OCI-LY1 (cell line): ENCODE measurements at regions not wholly inside any gene's neighbourhood (a gene's known extent, or its start where the extent isn't known, plus 50 kb on each side); places are given as distances from the start of the nearest gene placed in this dataset.

Experiments
- H2AFZ ChIP-seq: fragments of 200-600 bp; sonication (generic), shearing (Covaris generic); 2 replicates; pipeline ENCODE4 v1.6.0; 2014; ENCODE audit warnings: antibody characterized with exemption, mild to moderate bottlenecking, low read length
- H3F3A ChIP-seq: fragments of 200-600 bp; sonication (generic), shearing (Covaris generic); 2 replicates; pipeline ENCODE4 v1.6.0; 2014; ENCODE audit warnings: mild to moderate bottlenecking, antibody characterized with exemption, low read length, moderate library complexity; ENCODE audit not compliant: insufficient read depth
- H3K27ac ChIP-seq: fragments of 200-600 bp; sonication (generic); 2 replicates; pipeline ENCODE4 v1.5.1; 2014; ENCODE audit warnings: low read length, mixed run types, mild to moderate bottlenecking, low read depth; ENCODE audit not compliant: poor library complexity, severe bottlenecking
- H3K27me3 ChIP-seq: fragments of 200-600 bp; sonication (generic); 2 replicates; pipeline ENCODE4 v1.6.0; 2014; ENCODE audit warnings: antibody characterized with exemption, mild to moderate bottlenecking, low read length, moderate library complexity; ENCODE audit not compliant: insufficient read depth
- H3K36me3 ChIP-seq: fragments of 200-600 bp; sonication (generic); 2 replicates; pipeline ENCODE4 v1.6.1; 2014; ENCODE audit warnings: mild to moderate bottlenecking, antibody characterized with exemption, low read length, moderate library complexity, mixed read lengths; ENCODE audit not compliant: insufficient read depth
- H3K4me1 ChIP-seq: fragments of 200-600 bp; sonication (generic); 2 replicates; pipeline ENCODE4 v1.5.1; 2014; ENCODE audit warnings: mild to moderate bottlenecking, low read length, moderate library complexity; ENCODE audit not compliant: insufficient read depth, severe bottlenecking
- H3K4me2 ChIP-seq: fragments of 200-600 bp; sonication (generic), shearing (Covaris generic); 2 replicates; pipeline ENCODE4 v1.6.1; 2014; ENCODE audit warnings: low read length
- H3K4me3 ChIP-seq: fragments of 200-600 bp; sonication (generic); 2 replicates; pipeline ENCODE4 v1.5.1; 2014; ENCODE audit warnings: low read length, low read depth, mild to moderate bottlenecking, mixed read lengths; ENCODE audit not compliant: poor library complexity, severe bottlenecking
- H3K79me2 ChIP-seq: fragments of 200-600 bp; shearing (Covaris generic); 2 replicates; pipeline ENCODE4 v1.6.1; 2016; ENCODE audit warnings: mixed run types, low read length, mixed read lengths; ENCODE audit not compliant: insufficient read depth
- H3K9ac ChIP-seq: fragments of 200-600 bp; sonication (generic), shearing (Covaris generic); 2 replicates; pipeline ENCODE4 v1.6.1; 2014; ENCODE audit warnings: mild to moderate bottlenecking, low read length, mixed read lengths
- H3K9me2 ChIP-seq: fragments of 200-600 bp; sonication (generic), shearing (Covaris generic); 2 replicates; pipeline ENCODE4 v1.6.1; 2014; ENCODE audit warnings: low read depth, mild to moderate bottlenecking, low read length, mixed read lengths
- H3K9me3 ChIP-seq: fragments of 200-600 bp; shearing (Covaris generic); 2 replicates; pipeline ENCODE4 v1.6.1; 2014; ENCODE audit warnings: low read length, mixed read lengths
- H4K20me1 ChIP-seq: fragments of 200-600 bp; sonication (generic), shearing (Covaris generic); 2 replicates; pipeline ENCODE4 v1.6.0; 2016; ENCODE audit warnings: mild to moderate bottlenecking, low read length; ENCODE audit not compliant: insufficient read depth
- CTCF ChIP-seq: fragments of 200-600 bp; sonication (generic), shearing (Covaris generic); IDR thresholded peaks from 2 replicates; pipeline ENCODE4 v1.5.1; 2017; ENCODE audit warnings: mild to moderate bottlenecking, antibody characterized with exemption, low read length, moderate library complexity, mixed read lengths
- EZH2 ChIP-seq: fragments of 200-600 bp; sonication (generic), shearing (Covaris generic); IDR thresholded peaks from 2 replicates; pipeline ENCODE4 v1.8.0; 2017; ENCODE audit warnings: borderline replicate concordance, mixed run types, mild to moderate bottlenecking, antibody characterized with exemption, low read length, moderate library complexity, mixed read lengths

- Histone ChIP-seq H3K9me2 (no peaks in the 10 kb centered on the region), H3K36me3 (no peaks in the 10 kb centered on the region), H3K4me2 (no peak overlapping the region), H3F3A (no peaks in the 10 kb centered on the region), H2AFZ (no peak overlapping the region), H3K27me3 (no peaks in the 10 kb centered on the region), H3K79me2 (no peaks in the 10 kb centered on the region), H3K27ac (no peak overlapping the region), H4K20me1 (no peaks in the 10 kb centered on the region), H3K9me3 (no peaks in the 10 kb centered on the region), H3K4me1 (no peaks in the 10 kb centered on the region), H3K4me3 (no peak overlapping the region), H3K9ac (no peak overlapping the region)
- TF ChIP-seq EZH2 (no peak), CTCF (no peak)
Measured at GRCh38 chr3:5425371-5425770, 237.9 kb downstream of the EDEM1 start.

DNA sequence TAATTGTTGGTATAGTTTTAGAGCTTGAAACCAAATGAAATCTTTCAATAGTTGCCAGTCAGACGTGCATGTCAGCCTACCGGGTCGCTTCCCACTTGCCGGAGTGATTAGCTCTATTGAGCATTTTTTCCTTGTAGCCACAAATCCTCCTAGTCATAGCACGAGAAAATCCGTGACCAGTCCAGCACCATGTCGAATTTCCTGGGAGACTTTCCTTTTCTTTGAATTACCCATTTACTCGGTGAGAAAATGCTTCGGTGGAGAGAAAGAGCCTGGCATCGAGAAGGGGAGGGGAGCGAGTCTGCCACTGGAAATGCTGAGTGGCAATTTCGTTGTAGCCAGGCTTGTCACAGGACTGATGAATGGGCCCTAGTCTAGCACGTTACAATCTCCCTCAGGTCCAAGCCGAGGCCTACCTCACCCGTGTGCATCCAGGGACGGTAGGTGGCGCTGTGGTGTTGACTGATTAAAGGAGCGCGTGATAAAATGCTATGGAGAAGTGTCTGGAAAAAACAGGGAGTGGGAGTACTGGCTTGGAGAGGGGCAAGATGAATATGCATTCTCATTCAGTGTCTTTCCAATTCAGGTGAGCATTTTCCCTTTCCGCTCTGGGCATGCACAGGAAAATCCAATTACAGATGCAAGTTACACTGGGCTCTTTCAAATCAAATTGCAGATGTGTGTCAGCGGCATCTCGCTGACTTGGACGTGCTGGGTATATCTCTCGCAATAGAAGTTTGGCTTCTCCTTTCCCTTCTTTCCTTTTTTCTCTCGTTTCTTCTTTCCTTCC is 238.8 kb downstream of the EDEM1 start:
- no peaks in the 10 kb centered on the region for H3K36me3 ChIP-seq
- H3K9me3 ChIP-seq: no peaks in the 10 kb centered on the region
- no peaks in the 10 kb centered on the region for H4K20me1 ChIP-seq
- no peaks in the 10 kb centered on the region for H3K79me2 ChIP-seq
- H3K9ac ChIP-seq: no peak overlapping the region
- H3F3A ChIP-seq: no peaks in the 10 kb centered on the region
- no peaks in the 10 kb centered on the region for H3K27me3 ChIP-seq
- H3K4me3 ChIP-seq: no peak overlapping the region
- H3K4me1 ChIP-seq: no peaks in the 10 kb centered on the region
- H2AFZ ChIP-seq: no peak overlapping the region
- TF ChIP-seq EZH2: no peak
- peak; percentile 92 for TF ChIP-seq CTCF
- H3K9me2 ChIP-seq: no peaks in the 10 kb centered on the region
- no peak overlapping the region for H3K4me2 ChIP-seq
- H3K27ac ChIP-seq: no peak overlapping the region

DNA sequence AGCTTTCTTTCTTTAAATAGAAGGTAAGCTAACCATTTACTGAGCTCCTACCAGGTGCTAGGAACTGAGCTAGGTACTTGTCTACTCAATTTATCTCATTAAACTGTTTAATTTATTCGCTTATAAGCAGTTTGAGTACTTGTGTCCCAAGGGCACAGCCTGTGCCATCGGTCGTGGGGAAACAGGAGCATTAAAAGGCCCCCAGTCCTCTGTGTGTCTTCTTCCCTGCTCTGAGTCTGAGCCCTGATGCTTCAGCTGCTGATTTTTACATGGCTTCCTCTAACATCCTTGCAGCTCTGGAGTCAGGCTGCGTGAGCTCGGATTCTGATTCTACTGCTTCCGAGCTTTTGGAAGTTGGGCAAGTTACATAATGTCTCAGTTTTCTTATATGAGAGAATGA is 239.5 kb downstream of the EDEM1 start:
- Histone ChIP-seq H3K27ac (no peak overlapping the region), H3K27me3 (no peaks in the 10 kb centered on the region), H3K79me2 (no peaks in the 10 kb centered on the region), H3K36me3 (no peaks in the 10 kb centered on the region), H3K4me1 (no peaks in the 10 kb centered on the region), H4K20me1 (no peaks in the 10 kb centered on the region), H3K4me2 (no peak overlapping the region), H3K4me3 (no peak overlapping the region), H3K9me2 (no peaks in the 10 kb centered on the region), H3K9me3 (no peaks in the 10 kb centered on the region), H3K9ac (no peak overlapping the region), H2AFZ (no peak overlapping the region), H3F3A (no peaks in the 10 kb centered on the region)
- TF ChIP-seq CTCF (no peak), EZH2 (no peak)
